ENCODE measurements at regions not wholly inside any gene's neighbourhood (a gene's known extent, or its start where the extent isn't known, plus 50 kb on each side); places are given as distances from the start of the nearest gene placed in this dataset.
"Not testable (repeated sequence)": the region's sequence is repeated elsewhere in the genome, so short reads cannot be mapped to it uniquely, and the experiment has no call there.

DNA sequence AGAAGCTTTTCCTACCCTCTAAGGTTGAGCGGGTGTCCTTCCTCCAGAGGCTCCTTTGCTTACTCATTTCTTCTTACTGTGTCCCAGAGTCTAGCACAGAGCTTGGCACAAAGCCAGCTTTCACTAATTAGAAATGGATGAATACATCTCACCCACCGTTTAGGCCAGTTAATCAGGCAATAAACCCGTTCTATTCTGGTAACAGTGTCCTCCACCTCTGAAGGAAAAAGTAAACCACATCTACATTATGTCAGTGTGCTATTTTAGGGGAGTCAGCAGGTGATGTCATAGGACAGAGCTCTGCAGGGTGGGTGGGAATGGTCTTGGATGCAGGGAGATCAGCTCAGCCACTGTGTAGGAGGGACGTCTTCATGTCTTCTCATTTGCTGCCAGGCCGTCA lies 109.2 kb downstream of the OSTF1 start:
- intact Hi-C loops (cut with micrococcal nuclease), result loop anchor here (5.0 kb wide), 1 partner anchor 1105 kb away; no protein-coding TSS in a partner anchor
- DNase-seq (no peak), ATAC-seq (peak; percentile 38)

- intact Hi-C loops (cut with micrococcal nuclease), result loop anchor here (5.0 kb wide), 1 partner anchor 1104 kb away; no protein-coding TSS in a partner anchor
- ATAC-seq, result no peak
Measured at GRCh38 chr9:75198436-75198835, 110.1 kb downstream of the OSTF1 start.

GRCh38 chr9:75200892-75201470 lies 112.7 kb downstream of the OSTF1 start:
- no peak for ATAC-seq
- no peak for DNase-seq
- intact Hi-C loops (cut with micrococcal nuclease), result no loop called here

More at GRCh38 chr9:75198436-75198835, 110.1 kb downstream of the OSTF1 start:
- DNase-seq, result no peak

DNA sequence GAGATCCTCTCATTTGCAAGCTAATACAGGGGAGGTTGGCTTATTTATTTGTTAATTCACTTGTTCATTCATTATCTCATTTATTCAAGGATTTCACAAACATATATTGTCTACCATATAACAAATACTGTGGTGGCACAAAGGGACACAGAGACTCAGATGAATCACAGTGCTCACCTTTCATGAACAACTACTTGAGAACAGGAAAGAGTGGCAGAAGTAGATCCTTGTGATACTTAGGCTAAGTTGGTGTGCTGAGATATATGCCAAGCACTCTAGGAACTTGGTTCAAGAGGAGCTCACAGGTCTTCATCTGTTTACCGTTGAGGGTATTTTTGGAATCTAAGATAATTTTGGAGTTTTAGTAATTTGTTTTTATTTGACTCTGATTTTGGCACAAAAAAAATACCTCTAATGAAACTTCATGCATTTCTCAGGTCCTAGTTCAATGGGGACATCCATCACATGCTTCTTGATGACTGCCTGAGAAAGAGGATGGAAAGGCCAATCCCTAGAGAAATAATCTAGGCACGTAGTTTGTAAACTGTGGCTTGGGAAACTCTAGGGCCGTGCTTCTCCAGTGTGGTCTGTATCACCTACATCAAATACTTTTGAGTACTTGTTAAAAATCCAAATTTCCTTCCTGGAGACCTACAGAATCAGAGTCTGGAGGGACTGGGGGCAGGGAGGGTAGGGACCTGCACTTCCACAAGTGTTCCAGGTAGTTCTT lies 113.3 kb downstream of the OSTF1 start:
- no peak for DNase-seq
- intact Hi-C loops (cut with micrococcal nuclease), result no loop called here
- ATAC-seq, result no peak

DNA sequence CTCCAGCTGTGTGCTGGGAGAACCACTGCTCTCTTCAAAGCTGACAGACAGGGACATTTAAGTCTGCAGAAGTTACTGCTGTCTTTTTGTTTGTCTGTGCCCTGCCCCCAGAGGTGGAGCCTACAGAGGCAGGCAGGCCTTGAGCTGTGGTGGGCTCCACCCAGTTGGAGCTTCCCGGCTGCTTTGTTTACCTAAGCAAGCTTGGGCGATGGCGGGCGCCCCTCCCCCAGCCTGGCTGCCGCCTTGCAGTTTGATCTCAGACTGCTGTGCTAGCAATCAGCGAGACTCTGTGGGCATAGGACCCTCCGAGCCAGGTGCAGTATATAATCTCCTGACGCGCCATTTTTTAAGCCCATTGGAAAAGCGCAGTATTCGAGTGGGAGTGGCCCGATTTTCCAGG lies 119.7 kb downstream of the OSTF1 start:
- ATAC-seq; DNase-seq; intact Hi-C loops (cut with micrococcal nuclease): not testable (repeated sequence)

- ATAC-seq (no peak), DNase-seq (no peak)
- intact Hi-C loops (cut with micrococcal nuclease), result no loop called here
Measured at GRCh38 chr9:75210215-75210614, 121.9 kb downstream of the OSTF1 start.

GRCh38 chr9:75213765-75214164 lies 125.5 kb downstream of the OSTF1 start:
- ATAC-seq, result no peak
- intact Hi-C loops (cut with micrococcal nuclease), result no loop called here
- no peak for DNase-seq

DNA sequence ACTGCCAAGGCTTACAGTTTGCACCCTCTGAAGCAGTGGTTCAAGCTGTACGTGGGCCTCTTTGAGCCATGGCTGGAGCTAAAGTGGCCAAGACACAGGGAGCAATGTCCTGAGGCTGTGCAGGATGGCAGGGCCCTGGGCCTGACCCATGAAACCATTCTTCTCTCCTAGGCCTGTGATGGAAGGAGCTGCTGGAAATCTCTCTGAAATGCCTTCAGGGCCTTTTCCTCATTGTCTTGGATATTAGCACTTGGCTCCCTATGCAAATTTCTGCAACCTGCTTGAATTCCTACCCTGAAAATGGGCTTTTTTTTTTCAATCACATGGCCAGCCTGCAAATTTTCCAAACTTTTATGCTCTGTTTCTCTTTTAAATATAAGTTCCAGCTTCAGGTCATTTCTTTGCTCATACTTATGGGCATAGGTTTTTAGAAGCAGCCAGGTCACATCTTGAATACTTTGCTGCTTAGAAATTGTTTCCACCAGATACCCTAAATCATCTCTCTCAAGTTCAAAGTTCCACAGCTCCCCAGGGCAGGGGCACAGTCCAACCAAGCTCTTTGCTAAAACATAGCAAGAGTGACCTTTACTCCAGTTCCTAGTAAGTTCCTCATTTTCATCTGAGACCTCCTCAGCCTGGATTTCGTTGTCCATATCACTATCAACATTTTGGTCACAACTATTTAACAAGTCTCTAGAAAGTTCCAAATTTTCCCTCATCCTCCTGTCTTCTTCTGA lies 138.3 kb downstream of the OSTF1 start:
- intact Hi-C loops (cut with micrococcal nuclease), result no loop called here
- no peak for DNase-seq
- ATAC-seq, result no peak

DNA sequence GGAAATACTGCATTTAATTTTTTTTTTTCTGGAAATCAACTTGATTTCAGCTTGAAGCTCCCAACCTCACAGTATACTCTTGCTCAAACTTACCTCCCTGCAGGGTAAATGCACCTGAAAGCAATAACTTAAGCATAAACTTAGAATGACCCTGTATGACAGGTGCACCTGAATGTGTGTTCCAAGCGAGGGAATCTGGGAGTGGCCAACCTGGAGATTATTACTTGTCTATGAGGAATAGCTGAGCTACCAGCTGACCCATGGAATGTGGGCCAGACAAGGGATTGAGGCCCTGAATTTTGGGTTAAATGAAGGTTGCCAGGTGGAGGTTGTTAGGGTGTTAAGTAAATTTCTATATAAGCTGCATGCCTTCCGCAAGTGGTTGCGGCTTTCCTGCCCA lies 140.6 kb downstream of the OSTF1 start:
- DNase-seq (no peak), ATAC-seq (no peak)
- intact Hi-C loops (cut with micrococcal nuclease), result no loop called here

GRCh38 chr9:75229605-75230332 lies 141.5 kb downstream of the OSTF1 start:
- ATAC-seq, result no peak
- intact Hi-C loops (cut with micrococcal nuclease), result no loop called here
- DNase-seq, result no peak

DNA sequence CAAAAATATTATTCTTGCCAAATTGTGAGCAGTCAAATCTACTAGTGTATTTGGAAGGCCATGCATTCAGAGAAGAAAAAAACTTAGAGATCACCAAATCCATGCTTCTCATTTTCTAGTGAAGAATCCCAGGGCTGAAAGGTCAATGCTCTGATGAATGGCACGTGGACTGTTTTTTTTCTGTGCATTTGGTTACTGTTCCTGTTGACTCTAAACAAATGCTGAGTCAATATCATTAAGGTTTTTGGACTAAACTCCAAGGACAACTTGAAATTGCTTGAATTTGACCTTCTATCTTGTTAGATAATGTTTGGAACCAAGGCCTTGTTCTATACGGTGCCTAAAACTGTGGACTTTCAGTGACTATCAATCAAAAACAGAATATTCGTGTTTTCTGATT lies 142.2 kb downstream of the OSTF1 start:
- DNase-seq (no peak), ATAC-seq (no peak)
- intact Hi-C loops (cut with micrococcal nuclease), result no loop called here

DNA sequence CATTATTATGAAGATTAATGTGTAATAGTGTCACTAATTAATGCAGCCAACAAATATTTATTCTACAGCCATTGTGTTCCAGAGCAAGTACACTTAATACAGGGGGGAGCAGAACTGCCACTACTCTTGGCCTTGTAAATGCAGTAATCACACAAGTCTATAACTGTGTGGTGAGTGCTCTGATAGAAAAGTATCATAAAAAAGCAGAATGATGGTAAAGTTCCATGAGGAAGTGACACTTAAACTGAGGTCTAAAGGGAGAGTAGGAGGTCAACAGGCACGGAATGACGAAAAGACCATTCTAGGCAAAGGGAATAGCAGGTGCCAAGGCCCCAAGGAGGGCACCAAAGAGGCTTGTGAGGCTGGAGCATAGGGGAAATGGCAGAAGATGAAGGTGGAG lies 142.9 kb downstream of the OSTF1 start:
- intact Hi-C loops (cut with micrococcal nuclease), result no loop called here
- no peak for ATAC-seq
- no peak for DNase-seq

DNA sequence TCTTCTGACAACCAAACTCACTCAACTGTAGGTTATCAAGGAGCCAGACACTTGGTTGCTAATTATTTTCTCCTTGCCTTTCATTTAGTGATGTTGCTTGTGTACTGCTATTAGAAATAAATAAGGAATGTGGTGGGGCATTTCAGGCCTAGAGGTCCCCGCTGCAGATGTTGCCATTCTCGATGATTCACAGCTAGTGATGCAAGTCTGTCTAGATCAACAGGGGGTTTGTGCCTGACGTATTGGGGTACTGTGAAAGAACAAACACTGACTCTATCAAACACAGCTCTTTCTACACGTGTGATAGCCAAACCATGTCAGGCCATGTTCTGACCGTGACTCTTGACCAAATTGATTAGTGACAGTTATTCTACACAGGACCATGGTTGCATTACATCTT lies 144.7 kb downstream of the OSTF1 start:
- DNase-seq (no peak), ATAC-seq (no peak)
- intact Hi-C loops (cut with micrococcal nuclease), result no loop called here

- intact Hi-C loops (cut with micrococcal nuclease), result no loop called here
- no peak for DNase-seq
- no peak for ATAC-seq
Measured at GRCh38 chr9:75235632-75236031, 147.3 kb downstream of the OSTF1 start.

GRCh38 chr9:75238311-75238976 lies 150.1 kb downstream of the OSTF1 start:
- DNase-seq (no peak), ATAC-seq (no peak)
- intact Hi-C loops (cut with micrococcal nuclease), result no loop called here

DNA sequence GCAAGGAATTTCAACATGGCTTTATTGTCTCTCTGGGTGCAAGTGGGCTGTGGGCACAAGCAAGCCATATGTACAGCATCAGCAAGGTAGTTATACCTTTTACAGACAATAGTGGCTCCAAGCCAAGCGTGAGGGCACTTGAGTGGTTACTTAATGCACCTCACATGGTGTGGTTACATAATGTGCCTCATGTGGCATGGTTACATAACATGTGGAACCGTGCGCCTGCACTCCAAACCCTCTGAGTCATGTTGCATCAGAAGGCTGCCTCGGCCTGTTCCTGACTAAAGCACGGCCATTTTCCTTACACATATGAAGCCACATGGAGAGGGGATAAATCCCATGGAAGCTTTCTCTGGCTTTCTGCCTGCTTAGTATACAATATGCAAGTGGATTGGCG lies 150.9 kb downstream of the OSTF1 start:
- intact Hi-C loops (cut with micrococcal nuclease), result no loop called here
- no peak for DNase-seq
- ATAC-seq, result no peak

- DNase-seq (no peak), ATAC-seq (no peak)
- intact Hi-C loops (cut with micrococcal nuclease), result no loop called here
Measured at GRCh38 chr9:75242426-75242825, 154.1 kb downstream of the OSTF1 start.

DNA sequence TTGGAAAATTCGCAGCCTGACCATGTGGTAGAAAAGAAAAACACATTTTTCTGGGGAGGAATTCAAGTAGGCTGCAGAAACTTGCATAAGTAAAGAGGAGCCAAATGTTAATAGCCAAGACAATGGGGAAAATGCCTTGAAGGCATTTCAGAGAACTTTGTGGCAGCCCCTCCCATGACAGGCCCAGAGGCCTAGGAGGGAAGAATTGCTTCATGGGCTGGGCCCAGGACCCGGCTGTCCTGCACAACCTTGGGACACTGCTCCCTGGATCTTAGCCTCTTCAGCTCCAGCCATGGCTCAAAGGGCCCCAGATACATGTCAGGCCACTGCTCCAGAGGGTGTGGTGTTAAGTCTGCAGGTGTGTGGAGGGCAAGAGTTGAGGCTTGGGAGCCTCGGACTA lies 158.6 kb downstream of the OSTF1 start:
- no peak for DNase-seq
- intact Hi-C loops (cut with micrococcal nuclease), result no loop called here
- no peak for ATAC-seq

DNA sequence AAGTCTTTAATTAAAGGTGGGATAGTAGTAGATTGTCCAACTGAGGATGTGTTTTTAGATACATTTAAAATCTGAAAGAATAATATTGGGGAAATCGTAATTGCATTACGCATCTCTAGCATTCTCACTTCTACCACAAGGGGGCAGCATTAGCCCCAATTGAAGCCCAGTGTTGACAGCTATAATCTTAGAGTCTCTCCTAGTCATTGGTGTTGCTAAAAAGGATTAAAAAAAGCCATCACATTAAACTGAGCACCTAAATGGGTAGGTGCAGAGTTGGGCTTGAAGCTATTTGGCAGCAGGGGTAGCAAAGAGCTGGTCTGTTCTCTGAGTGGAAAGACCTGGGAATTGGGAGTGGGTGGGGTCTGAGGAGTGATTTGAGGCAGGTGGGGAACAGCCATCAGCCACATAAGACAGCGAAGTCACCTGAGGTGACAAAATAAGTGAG lies 177.2 kb downstream of the OSTF1 start:
- peak; percentile 72 for ATAC-seq
- intact Hi-C loops (cut with micrococcal nuclease), result loop anchor here (5.0 kb wide), 2 partner anchors 592 to 1037 kb away; no protein-coding TSS in a partner anchor
- no peak for DNase-seq

Measured in left ventricle myocardium superior (tissue), 1 donor.